T-helper 1 cell treated with Interleukin-12 subunit alpha and Interleukin-12 subunit beta and Interleukin-4 antibody, amounts not matched to agents 30 μg/mL and 1 μg/mL, for 36 hours (primary cell): ENCODE measurements at regions not wholly inside any gene's neighbourhood (a gene's known extent, or its start where the extent isn't known, plus 50 kb on each side); places are given as distances from the start of the nearest gene placed in this dataset.
"Not testable (repeated sequence)": the region's sequence is repeated elsewhere in the genome, so short reads cannot be mapped to it uniquely, and the experiment has no call there.

Source experiments
- H3K27ac Mint-ChIP-seq: one replicate; pipeline ENCODE4 v1.8.0; 2021; ENCODE audit warnings: mild to moderate bottlenecking, mixed read lengths
- H3K27me3 Mint-ChIP-seq: one replicate; pipeline ENCODE4 v1.8.0; 2021; ENCODE audit warnings: low read depth, mixed read lengths
- H3K36me3 Mint-ChIP-seq: one replicate; pipeline ENCODE4 v1.8.0; 2021; ENCODE audit warnings: low read depth, mixed read lengths
- H3K4me1 Mint-ChIP-seq: one replicate; pipeline ENCODE4 v1.8.0; 2021; ENCODE audit warnings: low read depth, mixed read lengths
- H3K4me3 Mint-ChIP-seq: one replicate; pipeline ENCODE4 v1.8.0; 2021; ENCODE audit warnings: mild to moderate bottlenecking, moderate library complexity, mixed read lengths
- H3K9me3 Mint-ChIP-seq: one replicate; pipeline ENCODE4 v1.8.0; 2021; ENCODE audit warnings: mixed read lengths

DNA sequence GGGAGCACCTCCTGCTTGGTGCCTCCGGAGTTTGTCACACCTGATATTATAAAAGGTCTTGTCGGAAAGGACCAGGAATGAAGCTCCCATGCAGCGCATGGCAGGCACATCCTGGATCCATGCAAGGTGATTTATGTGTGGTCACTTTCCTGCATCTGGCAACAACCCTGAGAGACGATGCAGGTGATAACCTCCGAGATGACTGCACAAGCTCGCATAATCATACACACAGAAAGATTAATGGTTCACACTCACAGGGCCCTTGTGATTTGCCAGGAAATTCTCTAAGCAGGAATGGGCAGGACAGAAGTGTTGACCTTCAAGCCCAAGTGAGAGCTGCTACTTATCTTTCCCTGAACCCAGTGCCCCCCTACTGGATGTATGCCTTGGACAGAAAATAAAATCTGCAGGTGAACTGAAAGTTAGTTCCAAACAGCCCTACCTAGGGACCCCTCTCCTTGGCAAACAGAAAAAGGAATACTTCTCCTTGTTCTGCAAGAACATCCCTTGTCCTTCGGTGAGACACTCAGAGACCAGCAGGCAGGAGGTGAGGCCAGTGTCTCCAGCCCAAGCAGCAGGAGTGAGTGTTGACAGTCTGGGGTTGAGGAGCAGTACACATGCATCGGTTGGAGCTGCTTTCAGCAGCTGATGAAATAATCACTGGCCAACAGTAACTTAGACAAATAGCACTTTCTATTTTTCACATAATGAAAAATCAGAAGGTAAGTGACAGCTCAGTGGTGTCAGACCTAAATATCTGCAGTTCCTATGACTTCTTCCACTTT, 619.4 kb upstream of the B3GAT1 start:
- H3K27me3 Mint-ChIP-seq, result no peaks in the 10 kb centered on the region
- no peaks in the 10 kb centered on the region for H3K4me1 Mint-ChIP-seq
- H3K4me3 Mint-ChIP-seq, result no peak overlapping the region
- H3K36me3 Mint-ChIP-seq, result no peaks in the 10 kb centered on the region
- peaks cover 3% of the 10 kb centered on the region for H3K9me3 Mint-ChIP-seq
- no peak overlapping the region for H3K27ac Mint-ChIP-seq

DNA sequence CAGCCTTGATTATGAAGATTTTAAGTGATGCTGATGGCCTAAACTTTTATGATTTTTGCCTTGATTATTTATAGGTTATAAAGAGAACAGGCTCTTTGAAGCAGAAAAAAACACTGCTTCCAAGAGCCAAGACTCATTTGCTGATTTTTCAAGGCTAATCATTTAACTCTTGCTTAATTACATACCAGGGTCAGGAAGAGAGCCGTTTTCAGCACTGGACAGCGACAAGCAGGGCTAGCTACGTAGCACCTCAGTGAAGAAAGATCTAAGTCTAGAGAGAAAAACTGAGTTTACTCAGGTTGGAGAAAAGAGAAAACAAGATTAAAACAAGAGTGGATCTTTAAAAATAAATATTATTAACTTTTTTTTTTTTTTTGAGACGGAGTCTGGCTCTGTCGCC, 615.4 kb upstream of the B3GAT1 start:
- peaks cover 3% of the 10 kb centered on the region for H3K9me3 Mint-ChIP-seq
- no peaks in the 10 kb centered on the region for H3K36me3 Mint-ChIP-seq
- no peak overlapping the region for H3K4me3 Mint-ChIP-seq
- no peaks in the 10 kb centered on the region for H3K27me3 Mint-ChIP-seq
- no peak overlapping the region for H3K27ac Mint-ChIP-seq
- no peaks in the 10 kb centered on the region for H3K4me1 Mint-ChIP-seq

DNA sequence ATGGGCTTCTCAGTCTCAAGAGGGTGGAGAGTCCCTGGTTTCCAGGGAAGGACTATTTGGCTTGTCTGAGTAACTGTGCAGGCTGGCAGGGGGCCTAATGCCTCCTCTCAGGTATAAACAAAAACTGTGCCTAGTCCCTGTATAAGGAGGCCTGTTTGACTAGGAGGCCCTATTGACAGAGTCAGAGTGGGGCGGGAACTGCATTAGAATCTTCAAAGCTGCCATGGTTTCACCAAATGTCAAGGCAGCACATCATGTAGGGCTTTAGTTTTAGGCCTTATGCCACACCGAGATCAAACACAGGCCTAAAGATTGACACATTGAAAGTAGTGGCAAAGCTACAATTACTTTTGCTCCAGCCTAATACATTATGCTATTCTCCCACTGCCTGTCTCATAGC, 611.5 kb upstream of the B3GAT1 start:
- Mint-ChIP-seq H3K27me3 (no peaks in the 10 kb centered on the region), H3K4me3 (no peak overlapping the region), H3K36me3 (no peaks in the 10 kb centered on the region), H3K9me3 (peaks cover 3% of the 10 kb centered on the region), H3K4me1 (no peaks in the 10 kb centered on the region), H3K27ac (no peak overlapping the region)

DNA sequence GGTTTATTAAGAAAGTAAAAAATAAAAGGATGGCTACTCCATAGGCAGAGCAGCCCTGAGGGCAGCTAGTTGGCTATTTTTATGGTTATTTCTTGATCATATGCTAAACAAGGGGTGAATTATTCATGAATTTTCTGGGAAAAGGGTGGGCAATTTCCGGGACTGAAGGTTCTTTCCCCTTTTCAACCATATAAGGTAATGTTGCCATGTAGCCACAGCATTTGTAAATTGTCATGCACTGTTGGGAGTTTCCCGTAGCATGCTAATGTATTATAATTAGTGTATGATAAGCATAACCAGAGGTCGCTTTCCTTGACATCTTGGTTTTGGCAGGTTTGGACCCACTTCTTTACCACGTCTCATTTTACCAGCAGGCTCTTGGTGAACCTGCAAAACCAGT, 610.4 kb upstream of the B3GAT1 start:
- Mint-ChIP-seq H3K27ac (no peak overlapping the region), H3K9me3 (peaks cover 2% of the 10 kb centered on the region), H3K4me1 (no peaks in the 10 kb centered on the region), H3K36me3 (no peaks in the 10 kb centered on the region), H3K4me3 (no peak overlapping the region), H3K27me3 (no peaks in the 10 kb centered on the region)

DNA sequence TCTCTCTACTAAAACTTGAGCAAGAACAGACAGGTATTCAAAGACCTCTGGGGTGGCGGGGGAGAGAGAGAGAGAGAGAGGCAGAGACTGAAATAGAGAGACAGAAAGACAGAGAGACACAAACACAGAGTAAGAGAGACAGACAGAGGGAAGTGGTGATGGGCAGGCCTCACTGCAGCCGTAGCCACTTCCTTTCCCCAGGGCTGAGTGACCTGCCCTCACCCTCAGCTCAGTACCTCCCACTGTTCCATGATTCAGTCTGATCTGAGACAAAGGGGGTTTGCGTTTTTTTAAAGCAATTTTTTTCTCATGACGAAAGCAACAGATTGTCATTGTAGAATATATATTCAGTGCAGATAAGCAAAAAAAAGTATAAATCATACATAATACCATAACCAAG, 607.9 kb upstream of the B3GAT1 start:
- H3K4me1 Mint-ChIP-seq, result no peaks in the 10 kb centered on the region
- H3K4me3 Mint-ChIP-seq, result no peak overlapping the region
- H3K27ac Mint-ChIP-seq, result no peak overlapping the region
- H3K36me3 Mint-ChIP-seq, result no peaks in the 10 kb centered on the region
- H3K9me3 Mint-ChIP-seq, result no peaks in the 10 kb centered on the region
- H3K27me3 Mint-ChIP-seq, result no peaks in the 10 kb centered on the region

DNA sequence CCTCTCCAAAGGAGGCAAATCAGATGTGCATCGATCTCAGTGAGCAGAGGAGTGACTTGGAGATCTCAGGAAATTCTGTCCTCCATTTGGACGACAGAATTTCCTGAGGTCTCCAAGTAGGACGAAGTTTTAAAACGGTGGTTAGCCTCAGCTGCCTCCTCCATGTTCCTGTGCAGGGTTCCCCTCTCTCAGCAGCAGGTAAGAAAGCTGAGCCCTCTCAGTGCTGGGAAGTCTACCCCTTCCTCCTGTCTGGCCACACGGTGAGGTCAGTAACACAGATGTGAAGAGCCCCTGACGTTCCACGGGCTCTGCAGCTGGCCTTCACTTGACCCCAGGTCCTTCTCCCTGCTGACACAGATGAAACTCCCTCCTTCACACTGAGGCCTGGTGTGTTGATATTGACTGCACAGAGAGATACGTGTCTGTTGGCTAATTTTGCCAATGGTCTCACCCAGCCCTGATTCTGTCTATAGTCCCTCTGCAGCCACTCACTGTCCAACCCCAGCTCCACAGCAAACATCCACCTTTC, 607.4 kb upstream of the B3GAT1 start:
- H3K27me3 Mint-ChIP-seq, result no peaks in the 10 kb centered on the region
- no peaks in the 10 kb centered on the region for H3K36me3 Mint-ChIP-seq
- no peaks in the 10 kb centered on the region for H3K9me3 Mint-ChIP-seq
- no peak overlapping the region for H3K27ac Mint-ChIP-seq
- no peaks in the 10 kb centered on the region for H3K4me1 Mint-ChIP-seq
- H3K4me3 Mint-ChIP-seq, result no peak overlapping the region

DNA sequence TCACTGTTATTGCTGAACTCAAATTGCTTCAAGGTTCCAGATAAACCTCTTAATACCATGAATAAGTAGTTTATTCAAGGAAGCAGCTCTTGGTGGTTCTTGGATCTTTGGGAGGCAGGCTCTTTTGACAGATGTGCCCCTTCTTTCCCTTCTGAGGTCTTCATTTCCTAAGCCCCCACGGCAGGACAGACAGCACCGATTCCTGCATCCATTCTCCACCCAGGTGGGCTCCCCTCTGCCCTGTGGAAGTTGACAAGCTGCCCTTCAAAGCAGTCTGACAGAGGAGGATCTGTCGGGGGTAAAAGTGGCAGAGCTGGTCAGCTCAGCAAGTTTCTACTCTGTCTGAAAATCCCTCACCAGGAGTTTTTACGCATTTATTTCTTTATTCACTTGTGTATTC, 605.3 kb upstream of the B3GAT1 start:
- Mint-ChIP-seq H3K4me3 (no peak overlapping the region), H3K27me3 (no peaks in the 10 kb centered on the region), H3K9me3 (no peaks in the 10 kb centered on the region), H3K36me3 (no peaks in the 10 kb centered on the region), H3K4me1 (no peaks in the 10 kb centered on the region), H3K27ac (no peak overlapping the region)

DNA sequence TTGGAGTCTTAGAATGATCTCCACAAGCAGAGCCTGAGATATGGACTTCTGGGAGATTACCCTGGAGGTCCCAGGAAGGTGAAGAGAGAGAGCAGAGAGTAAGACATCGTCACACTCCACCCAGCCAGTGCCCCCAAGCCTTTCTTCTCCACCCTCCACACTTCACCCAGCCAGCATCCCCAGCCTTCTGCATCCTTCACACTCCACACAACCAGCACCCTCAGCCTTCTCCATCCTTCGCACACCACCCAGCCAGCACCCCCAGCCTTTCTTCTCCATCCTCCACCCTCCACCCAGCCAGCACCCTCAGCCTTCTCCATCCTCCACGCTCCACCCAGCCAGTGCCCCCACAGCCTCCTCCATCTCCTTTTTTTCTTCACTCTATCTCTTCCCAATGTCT, 603.9 kb upstream of the B3GAT1 start:
- Mint-ChIP-seq H3K36me3 (no peaks in the 10 kb centered on the region), H3K27me3 (no peaks in the 10 kb centered on the region), H3K4me3 (no peak overlapping the region), H3K27ac (no peak overlapping the region), H3K4me1 (no peaks in the 10 kb centered on the region), H3K9me3 (no peaks in the 10 kb centered on the region)

DNA sequence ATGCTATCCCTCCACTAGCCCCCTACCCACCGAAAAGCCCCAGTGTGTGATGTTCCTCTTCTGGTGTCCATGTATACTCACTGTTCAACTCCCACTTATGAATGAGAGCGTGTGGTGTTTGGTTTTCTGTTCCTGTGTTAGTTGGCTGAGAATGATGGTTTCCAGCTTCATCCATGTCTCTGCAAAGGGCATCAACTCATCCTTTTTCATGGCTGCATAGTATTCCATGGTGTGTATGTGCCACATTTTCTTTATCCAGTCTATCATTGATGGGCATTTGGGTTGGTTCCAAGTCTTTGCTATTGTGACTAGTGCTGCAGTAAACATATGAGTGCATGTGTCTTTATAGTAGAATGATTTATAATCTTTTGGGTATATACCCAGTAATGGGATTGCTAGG, 599.3 kb upstream of the B3GAT1 start:
- H3K9me3 Mint-ChIP-seq, H3K36me3 Mint-ChIP-seq, H3K27ac Mint-ChIP-seq, H3K4me3 Mint-ChIP-seq, H3K4me1 Mint-ChIP-seq, H3K27me3 Mint-ChIP-seq: not testable (repeated sequence)

DNA sequence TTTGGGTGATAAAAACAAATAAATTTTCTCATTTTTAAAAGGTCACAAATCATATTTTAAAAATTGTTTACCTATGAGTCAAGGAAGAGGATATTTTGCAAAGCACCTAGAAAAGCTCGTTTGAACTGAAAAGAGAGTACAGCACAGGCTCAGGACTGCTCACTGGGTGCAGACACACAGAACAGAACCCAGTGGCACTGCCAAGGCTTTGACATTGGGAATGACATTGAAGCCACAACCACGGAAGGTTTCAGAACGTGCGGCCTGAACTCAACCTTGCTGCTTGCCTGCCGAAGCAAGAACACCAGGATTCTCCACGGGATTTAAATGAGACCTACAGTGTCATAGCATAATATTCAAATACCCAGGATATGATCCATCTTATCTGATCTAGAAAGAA, 597.1 kb upstream of the B3GAT1 start:
- no peaks in the 10 kb centered on the region for H3K9me3 Mint-ChIP-seq
- H3K4me3 Mint-ChIP-seq, result no peak overlapping the region
- H3K4me1 Mint-ChIP-seq, result no peaks in the 10 kb centered on the region
- no peak overlapping the region for H3K27ac Mint-ChIP-seq
- no peaks in the 10 kb centered on the region for H3K36me3 Mint-ChIP-seq
- no peaks in the 10 kb centered on the region for H3K27me3 Mint-ChIP-seq

DNA sequence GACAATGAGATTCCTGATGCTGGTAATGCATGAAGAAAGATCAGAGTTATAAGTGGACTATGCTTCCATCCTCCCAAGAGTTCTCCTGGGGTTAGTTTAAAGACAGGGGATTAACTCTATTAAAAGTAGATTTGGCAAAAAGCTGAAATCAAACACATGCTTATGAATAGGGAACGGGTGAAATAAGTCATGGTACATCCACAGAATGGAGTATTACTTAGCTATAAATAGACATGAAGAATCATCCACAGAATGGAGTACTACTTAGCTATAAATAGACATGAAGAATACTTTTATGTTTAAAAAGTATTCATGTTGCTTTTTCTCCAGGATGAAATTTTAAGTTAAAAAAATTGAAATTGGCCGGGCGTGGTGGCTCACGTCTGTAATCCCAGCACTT, 596.4 kb upstream of the B3GAT1 start:
- H3K4me3 Mint-ChIP-seq, result no peak overlapping the region
- H3K9me3 Mint-ChIP-seq, result no peaks in the 10 kb centered on the region
- no peaks in the 10 kb centered on the region for H3K4me1 Mint-ChIP-seq
- no peaks in the 10 kb centered on the region for H3K27me3 Mint-ChIP-seq
- no peaks in the 10 kb centered on the region for H3K36me3 Mint-ChIP-seq
- no peak overlapping the region for H3K27ac Mint-ChIP-seq

DNA sequence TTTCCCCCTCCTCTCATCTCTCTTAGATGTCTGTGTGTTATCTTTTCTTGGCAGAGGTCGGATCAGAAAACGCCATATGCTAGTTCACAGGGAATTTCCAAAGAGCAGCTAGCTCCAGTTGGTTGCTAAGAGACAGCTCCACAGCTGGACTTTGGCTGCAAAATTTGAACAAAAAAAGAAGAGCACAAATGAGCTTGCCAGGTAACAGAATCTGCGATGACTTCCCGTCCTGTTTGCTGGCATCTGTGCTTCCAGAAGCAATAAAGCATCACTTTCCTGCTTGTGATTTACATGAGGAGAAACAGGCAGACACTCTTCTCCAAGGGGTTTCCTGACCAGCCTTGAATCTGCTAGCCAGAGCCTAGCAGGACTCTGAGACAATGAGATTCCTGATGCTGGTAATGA, 596.0 kb upstream of the B3GAT1 start:
- H3K27ac Mint-ChIP-seq, result no peak overlapping the region
- H3K4me1 Mint-ChIP-seq, result no peaks in the 10 kb centered on the region
- no peaks in the 10 kb centered on the region for H3K27me3 Mint-ChIP-seq
- H3K9me3 Mint-ChIP-seq, result no peaks in the 10 kb centered on the region
- H3K4me3 Mint-ChIP-seq, result no peak overlapping the region
- no peaks in the 10 kb centered on the region for H3K36me3 Mint-ChIP-seq

DNA sequence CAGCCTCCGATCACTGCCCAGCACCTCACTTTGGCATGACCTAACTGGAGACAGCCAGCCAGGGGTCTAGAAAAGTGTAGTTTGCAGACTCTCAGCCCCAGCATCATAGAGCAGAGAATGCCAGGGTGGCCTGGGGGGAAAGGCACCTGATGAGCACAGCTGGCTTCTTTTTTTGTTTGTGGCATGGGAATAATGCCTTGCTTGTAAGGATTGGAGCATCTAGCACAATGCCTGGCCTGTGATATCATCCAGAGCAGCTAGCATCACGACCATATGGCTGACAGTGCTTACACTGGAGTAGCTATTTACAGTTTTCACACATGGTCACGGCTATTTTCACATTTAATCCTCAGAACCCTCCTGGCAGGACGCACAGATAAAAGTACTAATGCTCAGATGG, 594.8 kb upstream of the B3GAT1 start:
- H3K4me3 Mint-ChIP-seq, result no peak overlapping the region
- H3K27me3 Mint-ChIP-seq, result no peaks in the 10 kb centered on the region
- no peaks in the 10 kb centered on the region for H3K4me1 Mint-ChIP-seq
- no peak overlapping the region for H3K27ac Mint-ChIP-seq
- no peaks in the 10 kb centered on the region for H3K36me3 Mint-ChIP-seq
- no peaks in the 10 kb centered on the region for H3K9me3 Mint-ChIP-seq

DNA sequence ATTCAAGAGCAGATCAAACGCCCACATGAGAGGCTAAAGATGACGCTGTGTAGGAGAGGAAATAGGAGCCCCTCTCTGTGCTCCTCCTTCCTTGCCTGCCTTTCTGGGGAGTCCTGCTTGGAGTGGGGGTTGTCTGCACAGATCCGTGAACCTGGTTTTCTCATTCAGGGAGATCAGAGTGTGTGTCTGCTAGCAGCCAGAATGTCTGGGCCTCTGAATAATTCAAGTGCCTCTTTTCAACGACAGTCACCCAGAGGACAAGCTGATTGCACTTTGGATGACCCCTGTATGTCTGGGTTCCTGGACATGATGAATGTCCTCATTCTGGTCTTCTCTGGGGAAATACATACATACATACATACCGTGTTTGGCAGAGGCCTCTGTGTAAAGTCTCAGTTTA, 592.5 kb upstream of the B3GAT1 start:
- Mint-ChIP-seq H3K27ac (no peak overlapping the region), H3K36me3 (no peaks in the 10 kb centered on the region), H3K4me1 (no peaks in the 10 kb centered on the region), H3K4me3 (no peak overlapping the region), H3K9me3 (no peaks in the 10 kb centered on the region), H3K27me3 (no peaks in the 10 kb centered on the region)

DNA sequence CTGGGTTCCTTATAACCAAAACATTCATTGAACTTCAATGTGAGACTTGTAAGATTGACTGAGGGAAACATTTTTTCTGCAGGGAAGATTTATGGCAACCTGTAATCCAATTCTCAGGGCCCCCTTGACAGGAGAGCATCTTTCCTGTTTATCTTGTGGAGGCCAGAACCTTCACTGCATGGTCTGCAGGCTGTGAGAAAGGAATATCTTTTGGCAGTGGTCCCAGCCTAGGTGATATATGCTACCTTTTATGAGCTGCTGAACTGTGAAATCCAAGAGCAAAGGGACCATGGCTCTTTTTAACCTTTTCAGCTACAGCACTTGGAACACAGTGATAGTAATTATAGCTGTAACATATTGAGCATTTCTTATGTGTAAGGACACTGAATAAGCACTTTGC, 590.2 kb upstream of the B3GAT1 start:
- Mint-ChIP-seq H3K27ac (no peak overlapping the region), H3K4me1 (no peaks in the 10 kb centered on the region), H3K9me3 (no peaks in the 10 kb centered on the region), H3K36me3 (no peaks in the 10 kb centered on the region), H3K27me3 (no peaks in the 10 kb centered on the region), H3K4me3 (no peak overlapping the region)

DNA sequence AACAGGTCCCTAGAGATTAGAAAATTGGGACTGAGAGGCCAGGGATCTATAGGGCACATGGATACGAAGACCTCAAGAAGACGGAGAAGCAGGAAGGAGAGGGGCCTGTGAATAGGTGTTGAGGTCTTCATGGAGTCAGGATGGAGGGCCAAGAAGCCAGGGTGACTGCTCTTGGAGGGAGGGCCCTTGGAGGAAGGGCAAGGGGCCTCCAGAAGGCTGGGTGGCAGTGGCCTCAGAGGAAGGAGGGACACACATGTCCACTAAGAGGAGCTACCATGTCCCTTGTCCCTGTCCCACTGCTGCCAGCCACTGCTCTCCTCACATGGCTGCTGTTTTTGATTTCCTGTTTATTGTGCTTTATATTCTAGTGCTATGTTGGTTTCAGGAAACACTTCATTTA, 589.5 kb upstream of the B3GAT1 start:
- Mint-ChIP-seq H3K4me3 (no peak overlapping the region), H3K27ac (no peak overlapping the region), H3K4me1 (no peaks in the 10 kb centered on the region), H3K36me3 (no peaks in the 10 kb centered on the region), H3K27me3 (no peaks in the 10 kb centered on the region), H3K9me3 (no peaks in the 10 kb centered on the region)
